ENCODE measurements at regions not wholly inside any gene's neighbourhood (a gene's known extent, or its start where the extent isn't known, plus 50 kb on each side); places are given as distances from the start of the nearest gene placed in this dataset.

DNA sequence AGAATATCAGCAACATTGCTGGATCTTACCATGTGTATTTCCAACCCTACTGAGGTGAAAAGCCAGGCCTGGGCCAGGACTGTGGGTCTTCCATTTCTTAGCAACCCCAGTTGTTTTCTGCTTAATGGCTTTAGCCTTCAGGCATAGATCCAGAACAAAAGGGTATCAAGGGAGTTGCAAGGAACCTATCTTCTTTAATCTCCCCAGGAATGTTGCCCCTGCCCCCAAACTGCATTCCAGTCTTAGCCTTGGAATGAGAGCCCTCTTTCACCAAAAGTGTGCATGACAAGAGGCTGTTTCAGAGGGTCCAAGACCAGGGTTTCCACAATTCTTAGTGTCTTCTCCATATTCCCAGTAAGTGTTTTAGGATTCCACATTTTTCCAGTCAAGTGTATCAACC lies 87.9 kb upstream of the SOX13 start:
- no peak overlapping the region for H3K27ac ChIP-seq (ENCODE audit: poor library complexity, severe bottlenecking)
- H3K9me3 ChIP-seq (ENCODE audit: severe bottlenecking) = peaks cover 2% of the 10 kb centered on the region
- H3K4me3 ChIP-seq (ENCODE audit: severe bottlenecking) = no peak overlapping the region
- no peak for DNase-seq (ENCODE audit: low spot score)
- TF ChIP-seq, protein P1, sequence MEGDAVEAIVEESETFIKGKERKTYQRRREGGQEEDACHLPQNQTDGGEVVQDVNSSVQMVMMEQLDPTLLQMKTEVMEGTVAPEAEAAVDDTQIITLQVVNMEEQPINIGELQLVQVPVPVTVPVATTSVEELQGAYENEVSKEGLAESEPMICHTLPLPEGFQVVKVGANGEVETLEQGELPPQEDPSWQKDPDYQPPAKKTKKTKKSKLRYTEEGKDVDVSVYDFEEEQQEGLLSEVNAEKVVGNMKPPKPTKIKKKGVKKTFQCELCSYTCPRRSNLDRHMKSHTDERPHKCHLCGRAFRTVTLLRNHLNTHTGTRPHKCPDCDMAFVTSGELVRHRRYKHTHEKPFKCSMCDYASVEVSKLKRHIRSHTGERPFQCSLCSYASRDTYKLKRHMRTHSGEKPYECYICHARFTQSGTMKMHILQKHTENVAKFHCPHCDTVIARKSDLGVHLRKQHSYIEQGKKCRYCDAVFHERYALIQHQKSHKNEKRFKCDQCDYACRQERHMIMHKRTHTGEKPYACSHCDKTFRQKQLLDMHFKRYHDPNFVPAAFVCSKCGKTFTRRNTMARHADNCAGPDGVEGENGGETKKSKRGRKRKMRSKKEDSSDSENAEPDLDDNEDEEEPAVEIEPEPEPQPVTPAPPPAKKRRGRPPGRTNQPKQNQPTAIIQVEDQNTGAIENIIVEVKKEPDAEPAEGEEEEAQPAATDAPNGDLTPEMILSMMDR (IDR thresholded peaks at IDR 0.05; ENCODE audit: poor library complexity, severe bottlenecking) = no peak
- ATAC-seq (ENCODE audit: low read depth) = no peak
- H3K4me1 ChIP-seq (ENCODE audit: insufficient read depth, poor library complexity, severe bottlenecking) = no peaks in the 10 kb centered on the region
- no peaks in the 10 kb centered on the region for H3K36me3 ChIP-seq (ENCODE audit: low read depth)
- H3K27me3 ChIP-seq (ENCODE audit: insufficient read depth, poor library complexity, severe bottlenecking) = no peaks in the 10 kb centered on the region

GRCh38 chr1:203985676-203986075 lies 87.2 kb upstream of the SOX13 start:
- H3K9me3 ChIP-seq (ENCODE audit: severe bottlenecking) = peaks cover 2% of the 10 kb centered on the region
- no peaks in the 10 kb centered on the region for H3K36me3 ChIP-seq (ENCODE audit: low read depth)
- DNase-seq (ENCODE audit: low spot score) = no peak
- H3K27me3 ChIP-seq (ENCODE audit: insufficient read depth, poor library complexity, severe bottlenecking) = no peaks in the 10 kb centered on the region
- no peak overlapping the region for H3K27ac ChIP-seq (ENCODE audit: poor library complexity, severe bottlenecking)
- no peak for ATAC-seq (ENCODE audit: low read depth)
- no peaks in the 10 kb centered on the region for H3K4me1 ChIP-seq (ENCODE audit: insufficient read depth, poor library complexity, severe bottlenecking)
- TF ChIP-seq, protein P1 (IDR thresholded peaks at IDR 0.05; ENCODE audit: poor library complexity, severe bottlenecking) = no peak
- H3K4me3 ChIP-seq (ENCODE audit: severe bottlenecking) = no peak overlapping the region

DNA sequence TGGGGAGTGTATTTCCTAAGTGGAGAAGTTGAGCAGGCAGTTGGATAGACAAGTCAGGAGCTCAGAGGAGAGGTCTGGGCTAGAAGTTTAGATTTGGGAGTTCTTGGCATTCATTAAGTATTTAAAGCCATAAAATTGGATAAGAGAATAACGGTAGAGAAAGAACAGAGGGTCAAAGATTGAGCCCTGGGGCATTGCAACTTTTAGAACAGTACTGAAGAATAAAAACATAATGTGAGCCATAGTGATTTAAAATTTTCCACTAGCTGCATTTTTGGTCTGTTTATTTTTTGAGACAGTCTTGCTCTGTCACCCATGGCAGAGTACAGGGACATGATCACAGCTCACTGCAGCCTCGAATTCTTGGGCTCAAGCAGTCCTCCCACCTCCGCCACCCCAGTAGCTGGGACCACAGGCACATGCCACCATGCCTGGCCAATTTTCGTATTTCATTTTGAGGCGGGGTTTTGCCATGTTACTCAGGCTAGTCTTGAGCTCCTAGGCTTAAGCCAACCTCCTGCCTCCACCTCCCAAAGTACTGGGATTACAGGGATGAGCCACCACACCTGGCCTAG lies 85.9 kb upstream of the SOX13 start:
- Histone ChIP-seq H3K36me3 (ENCODE audit: low read depth) (no peaks in the 10 kb centered on the region), H3K4me1 (ENCODE audit: insufficient read depth, poor library complexity, severe bottlenecking) (no peaks in the 10 kb centered on the region), H3K27ac (ENCODE audit: poor library complexity, severe bottlenecking) (no peak overlapping the region), H3K4me3 (ENCODE audit: severe bottlenecking) (no peak overlapping the region), H3K27me3 (ENCODE audit: insufficient read depth, poor library complexity, severe bottlenecking) (no peaks in the 10 kb centered on the region), H3K9me3 (ENCODE audit: severe bottlenecking) (peaks cover 2% of the 10 kb centered on the region)
- no peak for ATAC-seq (ENCODE audit: low read depth)
- no peak for DNase-seq (ENCODE audit: low spot score)
- TF ChIP-seq, protein P1 (IDR thresholded peaks at IDR 0.05; ENCODE audit: poor library complexity, severe bottlenecking) = no peak

- Histone ChIP-seq H3K4me3 (ENCODE audit: severe bottlenecking) (no peak overlapping the region), H3K36me3 (ENCODE audit: low read depth) (no peaks in the 10 kb centered on the region), H3K27me3 (ENCODE audit: insufficient read depth, poor library complexity, severe bottlenecking) (no peaks in the 10 kb centered on the region), H3K9me3 (ENCODE audit: severe bottlenecking) (peaks cover 2% of the 10 kb centered on the region), H3K27ac (ENCODE audit: poor library complexity, severe bottlenecking) (no peak overlapping the region), H3K4me1 (ENCODE audit: insufficient read depth, poor library complexity, severe bottlenecking) (no peaks in the 10 kb centered on the region)
- ATAC-seq (ENCODE audit: low read depth) (no peak), DNase-seq (ENCODE audit: low spot score) (no peak)
- TF ChIP-seq, protein P1 (IDR thresholded peaks at IDR 0.05; ENCODE audit: poor library complexity, severe bottlenecking) = no peak
Observed at GRCh38 chr1:203990118-203990517, 82.8 kb upstream of the SOX13 start.

GRCh38 chr1:203992440-203992839 lies 80.5 kb upstream of the SOX13 start:
- H3K36me3 ChIP-seq (ENCODE audit: low read depth) = no peaks in the 10 kb centered on the region
- H3K27ac ChIP-seq (ENCODE audit: poor library complexity, severe bottlenecking) = no peak overlapping the region
- TF ChIP-seq, protein P1 (IDR thresholded peaks at IDR 0.05; ENCODE audit: poor library complexity, severe bottlenecking) = no peak
- ATAC-seq (ENCODE audit: low read depth) (no peak), DNase-seq (ENCODE audit: low spot score) (no peak)
- no peaks in the 10 kb centered on the region for H3K4me1 ChIP-seq (ENCODE audit: insufficient read depth, poor library complexity, severe bottlenecking)
- H3K9me3 ChIP-seq (ENCODE audit: severe bottlenecking) = no peaks in the 10 kb centered on the region
- H3K4me3 ChIP-seq (ENCODE audit: severe bottlenecking) = no peak overlapping the region
- no peaks in the 10 kb centered on the region for H3K27me3 ChIP-seq (ENCODE audit: insufficient read depth, poor library complexity, severe bottlenecking)
